GM12878 (cell line): ENCODE measurements at regions not wholly inside any gene's neighbourhood (a gene's known extent, or its start where the extent isn't known, plus 50 kb on each side); places are given as distances from the start of the nearest gene placed in this dataset.

ENCODE experiments used
- ATAC-seq: fragments of 200-7000 bp; cut with Tn5 transposase; 3 replicates; pipeline ENCODE4 v1.9.1; 2020; ENCODE audit warnings: mild to moderate bottlenecking, moderate library complexity
- BruUV-seq: library from RNA; stranded (reverse); fragments of 400-500 nt; replicated peaks from 2 replicates; lab custom pipeline; 2021; lab: Mats Ljungman, UMichigan
- CTCF ChIA-PET: fragments of 300-600 bp; sonication (Branson Sonifier 250); formaldehyde crosslinking; extraction: SDS; loops from one replicate; lab custom pipeline; 2021; ENCODE audit warnings: inconsistent platforms; lab: Yijun Ruan, JAX
- POLR2A ChIA-PET: fragments of 350-600 bp; formaldehyde crosslinking; extraction: SDS; loops from one replicate; lab custom pipeline; 2021; ENCODE audit warnings: inconsistent platforms; lab: Charles Lee
- RAD21 ChIA-PET: fragments of 300-600 bp; sonication (Branson Sonifier 250); formaldehyde crosslinking; loops from one replicate; lab custom pipeline; 2023; ENCODE audit warnings: antibody characterized with exemption; ENCODE audit not compliant: unreplicated experiment; lab: Charles Lee
- SMC1A ChIA-PET: fragments of 300-600 bp; sonication (Branson Sonifier 250); formaldehyde crosslinking; loops from one replicate; lab custom pipeline; 2023; ENCODE audit not compliant: unreplicated experiment, uncharacterized antibody; lab: Charles Lee
- DNase-seq: peaks from one replicate; pipeline ENCODE4 v3.0.0-alpha.2; 2011; ENCODE audit warnings: low read depth, low spot score
- FAIRE-seq: peaks from 3 replicates; lab custom pipeline; 2011; peaks lifted over from hg19 to GRCh38; lab: Jason Lieb, UNC
- H2AFZ ChIP-seq: 2 replicates; pipeline ENCODE4 v1.6.0; 2011; ENCODE audit warnings: low read depth, low read length, control low read depth; ENCODE audit not compliant: control insufficient read depth
- H3K27ac ChIP-seq: 2 replicates; pipeline ENCODE4 v1.5.1; 2011; ENCODE audit warnings: control low read depth; ENCODE audit not compliant: control insufficient read depth, insufficient read depth
- H3K27me3 ChIP-seq, 2 experiments: replicated peaks in 1 of 2; 2 replicates each; pipeline versions ENCODE4 v1.6.0 to v1.6.1; 2011; ENCODE audit warnings: low read length in 1 of 2; ENCODE audit not compliant: control insufficient read depth in 2 of 2, insufficient read depth in 2 of 2
- H3K36me3 ChIP-seq, 2 experiments: 2 replicates each; pipeline ENCODE4 v1.5.1; 2011; ENCODE audit warnings: low read length in 1 of 2; ENCODE audit not compliant: control insufficient read depth in 2 of 2, insufficient read depth in 2 of 2
- H3K4me1 ChIP-seq: 2 replicates; pipeline ENCODE4 v1.6.1; 2011; ENCODE audit warnings: mild to moderate bottlenecking, low read length, moderate library complexity, mixed read lengths; ENCODE audit not compliant: control insufficient read depth, insufficient read depth
- H3K4me2 ChIP-seq: 2 replicates; pipeline ENCODE4 v1.6.0; 2011; ENCODE audit warnings: control low read depth; ENCODE audit not compliant: control insufficient read depth, insufficient read depth
- H3K4me3 ChIP-seq: fragments of 200-600 bp; sonication (generic); 2 replicates; pipeline ENCODE4 v1.5.1; 2016
- H3K79me2 ChIP-seq: 2 replicates; pipeline ENCODE4 v1.6.0; 2011; ENCODE audit warnings: low read length; ENCODE audit not compliant: control insufficient read depth, insufficient read depth
- H3K9ac ChIP-seq: 2 replicates; pipeline ENCODE4 v1.8.0; 2011; ENCODE audit warnings: low read length, control low read depth, mixed read lengths; ENCODE audit not compliant: control insufficient read depth, insufficient read depth
- H3K9me3 ChIP-seq: replicated peaks from 3 replicates; pipeline ENCODE4 v1.5.1; 2011; ENCODE audit warnings: mild to moderate bottlenecking, low read length; ENCODE audit not compliant: control insufficient read depth, insufficient read depth
- H4K20me1 ChIP-seq: 2 replicates; pipeline ENCODE4 v1.6.0; 2011; ENCODE audit not compliant: control insufficient read depth, insufficient read depth
- HDAC2 ChIP-seq: fragments of 200-600 bp; sonication (generic); IDR thresholded peaks from 2 replicates; pipeline ENCODE4 v1.6.1; 2017
- IKZF2 ChIP-seq, 2 experiments: fragments of 450-650 bp; IDR thresholded peaks; 2 replicates each; pipeline ENCODE4 v1.6.1; 2017; ENCODE audit warnings: mild to moderate bottlenecking in 2 of 2, moderate library complexity in 2 of 2
- IRF4 ChIP-seq: IDR thresholded peaks from 2 replicates; pipeline ENCODE4 v1.6.1; 2011; ENCODE audit warnings: low read depth, low read length
- JUND ChIP-seq: IDR thresholded peaks from 2 replicates; pipeline ENCODE4 v1.6.1; 2012; ENCODE audit warnings: low read depth, mild to moderate bottlenecking, low read length, improper control_type of control experiment, moderate library complexity
- MTA3 ChIP-seq: IDR thresholded peaks from 2 replicates; pipeline ENCODE4 v1.6.1; 2012; ENCODE audit warnings: low read length, inconsistent platforms, borderline replicate concordance
- NBN ChIP-seq: fragments of 450-650 bp; IDR thresholded peaks from 2 replicates; pipeline ENCODE4 v1.6.1; 2016
- NFIC ChIP-seq: IDR thresholded peaks from 2 replicates; pipeline ENCODE4 v1.6.1; 2012; ENCODE audit warnings: low read depth, mild to moderate bottlenecking, inconsistent platforms, low read length, moderate library complexity
- PAX8 ChIP-seq: fragments of 450-650 bp; IDR thresholded peaks from 2 replicates; pipeline ENCODE4 v1.6.1; 2017; ENCODE audit warnings: mild to moderate bottlenecking, moderate library complexity
- PML ChIP-seq: IDR thresholded peaks from 2 replicates; pipeline ENCODE4 v1.6.1; 2012; ENCODE audit warnings: low read length, inconsistent platforms
- RCOR1 ChIP-seq: conservative IDR thresholded peaks from 2 replicates; pipeline ENCODE4 v1.6.1; 2012; ENCODE audit warnings: low read depth, low read length, improper control_type of control experiment
- SMAD1 ChIP-seq: fragments of 450-650 bp; IDR thresholded peaks from 2 replicates; pipeline ENCODE4 v1.6.1; 2018; ENCODE audit warnings: mild to moderate bottlenecking, low read depth; ENCODE audit not compliant: partially characterized antibody
- SREBF1 ChIP-seq: IDR thresholded peaks from 2 replicates; pipeline ENCODE4 v1.6.1; 2012; ENCODE audit warnings: mild to moderate bottlenecking, low read length
- SREBF2 ChIP-seq: IDR thresholded peaks from 2 replicates; pipeline ENCODE4 v1.6.1; 2012; ENCODE audit warnings: mild to moderate bottlenecking, low read length
- STAT1 ChIP-seq: fragments of 450-650 bp; conservative IDR thresholded peaks from 2 replicates; pipeline ENCODE4 v1.6.1; 2014; ENCODE audit warnings: antibody characterized with exemption, mild to moderate bottlenecking
- WGBS: methylation state at CpG from one replicate; pipeline ENCODE4 v1.1.6; 2016; ENCODE audit warnings: low lambda C conversion rate; ENCODE audit not compliant: insufficient replicate concordance, insufficient coverage; ENCODE audit errors: missing lambda C conversion rate; 5-methylcytosine and 5-hydroxymethylcytosine counted together
- in situ Hi-C: fragments of 300-500 bp; cut with MboI; formaldehyde crosslinking; loops from 9 replicates; pipeline ENCODE4 v1.14.3; 2018; ENCODE audit warnings: mixed read lengths
- intact Hi-C: fragments of 100-400 bp; cut with micrococcal nuclease; formaldehyde crosslinking; loops from one replicate; pipeline ENCODE4 v1.14.2; 2022; ENCODE audit not compliant: unreplicated experiment
- TF ChIP-seq, protein P1 (sequence below): fragments of 450-650 bp; formaldehyde crosslinking; IDR thresholded peaks from 2 replicates; pipeline ENCODE4 v1.4.0; 2022; ENCODE audit warnings: mild to moderate bottlenecking, moderate library complexity

DNA sequence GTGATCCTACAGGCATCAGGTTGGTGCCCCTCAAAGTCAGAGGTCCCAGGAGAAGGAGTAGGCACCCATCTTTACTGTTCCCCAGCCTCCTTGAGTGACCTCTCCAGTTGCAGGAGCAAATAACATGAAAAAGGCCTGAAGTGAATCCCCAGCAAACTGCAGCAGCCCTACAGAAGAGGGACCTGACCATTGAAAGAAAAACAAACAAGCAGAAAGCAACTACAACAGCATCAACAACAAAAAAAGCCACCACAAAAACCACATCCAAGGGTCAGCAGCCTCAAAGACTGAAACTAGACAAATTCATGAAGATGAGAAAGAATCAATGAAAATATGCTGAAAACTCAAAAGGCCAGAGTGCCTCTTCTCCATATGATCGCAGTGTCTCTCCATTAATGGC is 128.7 kb downstream of the ANKRD50 start:
- SMC1A ChIA-PET = no interaction called here
- DNase-seq = no peak
- ATAC-seq = no peak
- in situ Hi-C loops (no loop called here), intact Hi-C loops (no loop called here)
- Histone ChIP-seq H3K4me1 (no peaks in the 10 kb centered on the region), H2AFZ (no peak overlapping the region), H4K20me1 (no peaks in the 10 kb centered on the region), H3K36me3 (no peaks in the 10 kb centered on the region), H3K79me2 (no peaks in the 10 kb centered on the region), H3K4me2 (no peak overlapping the region), H3K27ac (no peak overlapping the region)
- POLR2A ChIA-PET = no interaction called here
- WGBS = 0% methylated on average over 1 of the region's 1 CpG
- FAIRE-seq = no peak
- TF ChIP-seq PML = no peak
- no peak for TF ChIP-seq PAX8
- no peak for TF ChIP-seq JUND
- no peak for TF ChIP-seq RCOR1
- no peak for TF ChIP-seq IRF4
- no peak for TF ChIP-seq NBN
- TF ChIP-seq SMAD1 = no peak
- TF ChIP-seq STAT1 = no peak
- TF ChIP-seq, protein P1, sequence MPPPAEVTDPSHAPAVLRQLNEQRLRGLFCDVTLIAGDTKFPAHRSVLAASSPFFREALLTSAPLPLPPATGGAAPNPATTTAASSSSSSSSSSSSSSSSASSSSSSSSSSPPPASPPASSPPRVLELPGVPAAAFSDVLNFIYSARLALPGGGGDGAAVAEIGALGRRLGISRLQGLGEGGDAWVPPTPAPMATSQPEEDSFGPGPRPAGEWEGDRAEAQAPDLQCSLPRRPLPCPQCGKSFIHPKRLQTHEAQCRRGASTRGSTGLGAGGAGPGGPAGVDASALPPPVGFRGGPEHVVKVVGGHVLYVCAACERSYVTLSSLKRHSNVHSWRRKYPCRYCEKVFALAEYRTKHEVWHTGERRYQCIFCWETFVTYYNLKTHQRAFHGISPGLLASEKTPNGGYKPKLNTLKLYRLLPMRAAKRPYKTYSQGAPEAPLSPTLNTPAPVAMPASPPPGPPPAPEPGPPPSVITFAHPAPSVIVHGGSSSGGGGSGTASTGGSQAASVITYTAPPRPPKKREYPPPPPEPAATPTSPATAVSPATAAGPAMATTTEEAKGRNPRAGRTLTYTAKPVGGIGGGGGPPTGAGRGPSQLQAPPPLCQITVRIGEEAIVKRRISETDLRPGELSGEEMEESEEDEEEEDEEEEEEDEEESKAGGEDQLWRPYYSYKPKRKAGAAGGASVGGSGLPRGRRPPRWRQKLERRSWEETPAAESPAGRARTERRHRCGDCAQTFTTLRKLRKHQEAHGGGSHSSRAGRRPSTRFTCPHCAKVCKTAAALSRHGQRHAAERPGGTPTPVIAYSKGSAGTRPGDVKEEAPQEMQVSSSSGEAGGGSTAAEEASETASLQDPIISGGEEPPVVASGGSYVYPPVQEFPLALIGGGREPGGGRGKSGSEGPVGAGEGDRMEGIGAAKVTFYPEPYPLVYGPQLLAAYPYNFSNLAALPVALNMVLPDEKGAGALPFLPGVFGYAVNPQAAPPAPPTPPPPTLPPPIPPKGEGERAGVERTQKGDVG = no peak
- TF ChIP-seq IKZF2 (IDR thresholded peaks at IDR 0.05) = no peak
- no peak for TF ChIP-seq NFIC
- TF ChIP-seq MTA3 = no peak
- TF ChIP-seq HDAC2 = no peak
- TF ChIP-seq SREBF2 = no peak
- TF ChIP-seq SREBF1 = no peak
- TF ChIP-seq, all 136 proteins: peak for 0
- ChIA-PET CTCF (no interaction called here), RAD21 (no interaction called here)
- Histone ChIP-seq H3K27me3 (no peaks in the 10 kb centered on the region), H3K9ac (no peak overlapping the region), H3K4me3 (no peak overlapping the region), H3K9me3 (no peaks in the 10 kb centered on the region)
- BruUV-seq = no TSS peak
